Activated T-helper 1 cell treated with anti-CD3 and anti-CD28 coated beads, Interleukin-12 subunit alpha, Interleukin-12 subunit beta, Interleukin-2, Interleukin-4 antibody, amounts not matched to agents 30 ng/mL and 10 ng/mL and 1 ng/mL, durations not matched to agents 14 hours and 24 hours and 36 hours (primary cell): ENCODE measurements at regions not wholly inside any gene's neighbourhood (a gene's known extent, or its start where the extent isn't known, plus 50 kb on each side); places are given as distances from the start of the nearest gene placed in this dataset.

Experiments
- DNase-seq: peaks from one replicate; pipeline ENCODE4 v3.0.0; 2021; ENCODE audit warnings: low spot score
- H3K27ac Mint-ChIP-seq: one replicate; pipeline ENCODE4 v1.8.0; 2021; ENCODE audit warnings: mild to moderate bottlenecking, mixed read lengths
- H3K27me3 Mint-ChIP-seq: one replicate; pipeline ENCODE4 v1.8.0; 2022; ENCODE audit warnings: mild to moderate bottlenecking, moderate library complexity, mixed read lengths; ENCODE audit not compliant: insufficient read depth
- H3K36me3 Mint-ChIP-seq: one replicate; pipeline ENCODE4 v1.8.0; 2021; ENCODE audit warnings: low read depth, mixed read lengths
- H3K4me1 Mint-ChIP-seq: one replicate; pipeline ENCODE4 v1.8.0; 2021; ENCODE audit warnings: low read depth, mixed read lengths
- H3K4me3 Mint-ChIP-seq: one replicate; pipeline ENCODE4 v1.8.0; 2021; ENCODE audit warnings: mild to moderate bottlenecking, moderate library complexity, mixed read lengths
- H3K9me3 Mint-ChIP-seq: one replicate; pipeline ENCODE4 v1.8.0; 2021; ENCODE audit warnings: mixed read lengths
- intact Hi-C: fragments of 100-400 bp; cut with micrococcal nuclease; formaldehyde crosslinking; loops from one replicate; pipeline ENCODE4 v1.15.1; 2024

GRCh38 chr17:53176629-53177028 lies 646.1 kb upstream of the KIF2B start:
- Mint-ChIP-seq H3K27ac (no peak overlapping the region), H3K4me3 (no peak overlapping the region), H3K4me1 (no peaks in the 10 kb centered on the region), H3K27me3 (no peaks in the 10 kb centered on the region), H3K36me3 (no peaks in the 10 kb centered on the region), H3K9me3 (peaks cover 12% of the 10 kb centered on the region)
- intact Hi-C loops, result no loop called here
- DNase-seq, result no peak

- intact Hi-C loops, result no loop called here
- no peak for DNase-seq
- Mint-ChIP-seq H3K27me3 (no peaks in the 10 kb centered on the region), H3K36me3 (no peaks in the 10 kb centered on the region), H3K4me3 (no peak overlapping the region), H3K27ac (no peak overlapping the region), H3K4me1 (no peaks in the 10 kb centered on the region), H3K9me3 (no peaks in the 10 kb centered on the region)
Observed at GRCh38 chr17:53168413-53168812, 654.3 kb upstream of the KIF2B start.

- no peak overlapping the region for H3K27ac Mint-ChIP-seq
- H3K4me1 Mint-ChIP-seq, result no peaks in the 10 kb centered on the region
- intact Hi-C loops, result no loop called here
- no peaks in the 10 kb centered on the region for H3K27me3 Mint-ChIP-seq
- DNase-seq, result no peak
- H3K9me3 Mint-ChIP-seq, result peaks cover 7% of the 10 kb centered on the region
- H3K4me3 Mint-ChIP-seq, result no peak overlapping the region
- no peaks in the 10 kb centered on the region for H3K36me3 Mint-ChIP-seq
Observed at GRCh38 chr17:53166731-53167130, 656.0 kb upstream of the KIF2B start.

GRCh38 chr17:53150101-53150698 lies 672.5 kb upstream of the KIF2B start:
- Mint-ChIP-seq H3K27ac (no peak overlapping the region), H3K4me1 (no peaks in the 10 kb centered on the region), H3K4me3 (no peak overlapping the region), H3K36me3 (no peaks in the 10 kb centered on the region), H3K9me3 (no peaks in the 10 kb centered on the region), H3K27me3 (no peaks in the 10 kb centered on the region)
- intact Hi-C loops, result no loop called here
- DNase-seq, result no peak

- H3K9me3 Mint-ChIP-seq, result no peaks in the 10 kb centered on the region
- H3K4me1 Mint-ChIP-seq, result no peaks in the 10 kb centered on the region
- H3K36me3 Mint-ChIP-seq, result no peaks in the 10 kb centered on the region
- H3K27ac Mint-ChIP-seq, result no peak overlapping the region
- no peak overlapping the region for H3K4me3 Mint-ChIP-seq
- DNase-seq, result no peak
- intact Hi-C loops, result no loop called here
- H3K27me3 Mint-ChIP-seq, result no peaks in the 10 kb centered on the region
Observed at GRCh38 chr17:53149316-53149715, 673.4 kb upstream of the KIF2B start.

GRCh38 chr17:53148058-53148457 lies 674.7 kb upstream of the KIF2B start:
- intact Hi-C loops, result no loop called here
- Mint-ChIP-seq H3K36me3 (no peaks in the 10 kb centered on the region), H3K27ac (no peak overlapping the region), H3K4me1 (no peaks in the 10 kb centered on the region), H3K4me3 (no peak overlapping the region), H3K9me3 (no peaks in the 10 kb centered on the region), H3K27me3 (no peaks in the 10 kb centered on the region)
- DNase-seq, result no peak

- intact Hi-C loops, result no loop called here
- DNase-seq, result no peak
- Mint-ChIP-seq H3K4me3 (no peak overlapping the region), H3K27me3 (no peaks in the 10 kb centered on the region), H3K27ac (no peak overlapping the region), H3K36me3 (no peaks in the 10 kb centered on the region), H3K9me3 (no peaks in the 10 kb centered on the region), H3K4me1 (no peaks in the 10 kb centered on the region)
Observed at GRCh38 chr17:53142890-53143289, 679.8 kb upstream of the KIF2B start.

GRCh38 chr17:53141731-53142130 lies 681.0 kb upstream of the KIF2B start:
- Mint-ChIP-seq H3K27ac (no peak overlapping the region), H3K9me3 (no peaks in the 10 kb centered on the region), H3K27me3 (no peaks in the 10 kb centered on the region), H3K4me1 (no peaks in the 10 kb centered on the region), H3K4me3 (no peak overlapping the region), H3K36me3 (no peaks in the 10 kb centered on the region)
- no peak for DNase-seq
- intact Hi-C loops, result no loop called here

- no peak for DNase-seq
- Mint-ChIP-seq H3K27me3 (no peaks in the 10 kb centered on the region), H3K9me3 (no peaks in the 10 kb centered on the region), H3K27ac (no peak overlapping the region), H3K4me3 (no peak overlapping the region), H3K4me1 (no peaks in the 10 kb centered on the region), H3K36me3 (no peaks in the 10 kb centered on the region)
- intact Hi-C loops, result no loop called here
Observed at GRCh38 chr17:53141280-53141679, 681.4 kb upstream of the KIF2B start.

- Mint-ChIP-seq H3K9me3 (no peaks in the 10 kb centered on the region), H3K36me3 (no peaks in the 10 kb centered on the region), H3K27ac (no peak overlapping the region), H3K27me3 (no peaks in the 10 kb centered on the region), H3K4me3 (no peak overlapping the region), H3K4me1 (no peaks in the 10 kb centered on the region)
- DNase-seq, result no peak
- intact Hi-C loops, result no loop called here
Observed at GRCh38 chr17:53137869-53138268, 684.9 kb upstream of the KIF2B start.

- intact Hi-C loops, result no loop called here
- no peaks in the 10 kb centered on the region for H3K27me3 Mint-ChIP-seq
- H3K4me3 Mint-ChIP-seq, result no peak overlapping the region
- H3K9me3 Mint-ChIP-seq, result peaks cover 3% of the 10 kb centered on the region
- no peak for DNase-seq
- H3K4me1 Mint-ChIP-seq, result no peaks in the 10 kb centered on the region
- no peak overlapping the region for H3K27ac Mint-ChIP-seq
- H3K36me3 Mint-ChIP-seq, result no peaks in the 10 kb centered on the region
Observed at GRCh38 chr17:53135969-53136368, 686.8 kb upstream of the KIF2B start.

GRCh38 chr17:53134548-53134947 lies 688.2 kb upstream of the KIF2B start:
- Mint-ChIP-seq H3K9me3 (peaks cover 8% of the 10 kb centered on the region), H3K4me1 (no peaks in the 10 kb centered on the region), H3K27me3 (no peaks in the 10 kb centered on the region), H3K27ac (no peak overlapping the region), H3K36me3 (no peaks in the 10 kb centered on the region), H3K4me3 (no peak overlapping the region)
- DNase-seq, result no peak
- intact Hi-C loops, result no loop called here

GRCh38 chr17:53133876-53134275 lies 688.9 kb upstream of the KIF2B start:
- DNase-seq, result no peak
- intact Hi-C loops, result no loop called here
- no peak overlapping the region for H3K27ac Mint-ChIP-seq
- no peaks in the 10 kb centered on the region for H3K36me3 Mint-ChIP-seq
- H3K4me1 Mint-ChIP-seq, result no peaks in the 10 kb centered on the region
- no peak overlapping the region for H3K4me3 Mint-ChIP-seq
- peaks cover 11% of the 10 kb centered on the region for H3K9me3 Mint-ChIP-seq
- no peaks in the 10 kb centered on the region for H3K27me3 Mint-ChIP-seq

- Mint-ChIP-seq H3K4me3 (no peak overlapping the region), H3K9me3 (peaks cover 12% of the 10 kb centered on the region), H3K27me3 (no peaks in the 10 kb centered on the region), H3K36me3 (no peaks in the 10 kb centered on the region), H3K4me1 (no peaks in the 10 kb centered on the region), H3K27ac (no peak overlapping the region)
- no peak for DNase-seq
- intact Hi-C loops, result no loop called here
Observed at GRCh38 chr17:53129863-53130262, 692.9 kb upstream of the KIF2B start.
